GM12878 (cell line): ENCODE measurements at regions not wholly inside any gene's neighbourhood (a gene's known extent, or its start where the extent isn't known, plus 50 kb on each side); places are given as distances from the start of the nearest gene placed in this dataset.

ENCODE experiments used
- ATAC-seq: fragments of 200-7000 bp; cut with Tn5 transposase; 3 replicates; pipeline ENCODE4 v1.9.1; 2020; ENCODE audit warnings: mild to moderate bottlenecking, moderate library complexity
- BruUV-seq: library from RNA; stranded (reverse); fragments of 400-500 nt; replicated peaks from 2 replicates; lab custom pipeline; 2021; lab: Mats Ljungman, UMichigan
- CTCF ChIA-PET: fragments of 300-600 bp; sonication (Branson Sonifier 250); formaldehyde crosslinking; extraction: SDS; loops from one replicate; lab custom pipeline; 2021; ENCODE audit warnings: inconsistent platforms; lab: Yijun Ruan, JAX
- POLR2A ChIA-PET: fragments of 350-600 bp; formaldehyde crosslinking; extraction: SDS; loops from one replicate; lab custom pipeline; 2021; ENCODE audit warnings: inconsistent platforms; lab: Charles Lee
- RAD21 ChIA-PET: fragments of 300-600 bp; sonication (Branson Sonifier 250); formaldehyde crosslinking; loops from one replicate; lab custom pipeline; 2023; ENCODE audit warnings: antibody characterized with exemption; ENCODE audit not compliant: unreplicated experiment; lab: Charles Lee
- SMC1A ChIA-PET: fragments of 300-600 bp; sonication (Branson Sonifier 250); formaldehyde crosslinking; loops from one replicate; lab custom pipeline; 2023; ENCODE audit not compliant: unreplicated experiment, uncharacterized antibody; lab: Charles Lee
- DNase-seq: peaks from one replicate; pipeline ENCODE4 v3.0.0-alpha.2; 2011; ENCODE audit warnings: low read depth, low spot score
- FAIRE-seq: peaks from 3 replicates; lab custom pipeline; 2011; peaks lifted over from hg19 to GRCh38; lab: Jason Lieb, UNC
- H2AFZ ChIP-seq: 2 replicates; pipeline ENCODE4 v1.6.0; 2011; ENCODE audit warnings: low read depth, low read length, control low read depth; ENCODE audit not compliant: control insufficient read depth
- H3K27ac ChIP-seq: 2 replicates; pipeline ENCODE4 v1.5.1; 2011; ENCODE audit warnings: control low read depth; ENCODE audit not compliant: control insufficient read depth, insufficient read depth
- H3K27me3 ChIP-seq, 2 experiments: replicated peaks in 1 of 2; 2 replicates each; pipeline versions ENCODE4 v1.6.0 to v1.6.1; 2011; ENCODE audit warnings: low read length in 1 of 2; ENCODE audit not compliant: control insufficient read depth in 2 of 2, insufficient read depth in 2 of 2
- H3K36me3 ChIP-seq, 2 experiments: 2 replicates each; pipeline ENCODE4 v1.5.1; 2011; ENCODE audit warnings: low read length in 1 of 2; ENCODE audit not compliant: control insufficient read depth in 2 of 2, insufficient read depth in 2 of 2
- H3K4me1 ChIP-seq: 2 replicates; pipeline ENCODE4 v1.6.1; 2011; ENCODE audit warnings: mild to moderate bottlenecking, low read length, moderate library complexity, mixed read lengths; ENCODE audit not compliant: control insufficient read depth, insufficient read depth
- H3K4me2 ChIP-seq: 2 replicates; pipeline ENCODE4 v1.6.0; 2011; ENCODE audit warnings: control low read depth; ENCODE audit not compliant: control insufficient read depth, insufficient read depth
- H3K4me3 ChIP-seq: fragments of 200-600 bp; sonication (generic); 2 replicates; pipeline ENCODE4 v1.5.1; 2016
- H3K79me2 ChIP-seq: 2 replicates; pipeline ENCODE4 v1.6.0; 2011; ENCODE audit warnings: low read length; ENCODE audit not compliant: control insufficient read depth, insufficient read depth
- H3K9ac ChIP-seq: 2 replicates; pipeline ENCODE4 v1.8.0; 2011; ENCODE audit warnings: low read length, control low read depth, mixed read lengths; ENCODE audit not compliant: control insufficient read depth, insufficient read depth
- H3K9me3 ChIP-seq: replicated peaks from 3 replicates; pipeline ENCODE4 v1.5.1; 2011; ENCODE audit warnings: mild to moderate bottlenecking, low read length; ENCODE audit not compliant: control insufficient read depth, insufficient read depth
- H4K20me1 ChIP-seq: 2 replicates; pipeline ENCODE4 v1.6.0; 2011; ENCODE audit not compliant: control insufficient read depth, insufficient read depth
- EED ChIP-seq: sonication (generic); IDR thresholded peaks from 2 replicates; pipeline ENCODE4 v1.6.1; 2016; ENCODE audit warnings: antibody characterized with exemption, low read depth
- IKZF2 ChIP-seq, 2 experiments: fragments of 450-650 bp; IDR thresholded peaks; 2 replicates each; pipeline ENCODE4 v1.6.1; 2017; ENCODE audit warnings: mild to moderate bottlenecking in 2 of 2, moderate library complexity in 2 of 2
- POLR2AphosphoS5 ChIP-seq: IDR thresholded peaks from 2 replicates; pipeline ENCODE4 v1.6.1; 2011; ENCODE audit warnings: mild to moderate bottlenecking, low read length, inconsistent platforms
- POU2F2 ChIP-seq: IDR thresholded peaks from 3 replicates; pipeline ENCODE4 v1.6.1; 2011; ENCODE audit warnings: low read depth, mild to moderate bottlenecking, low read length, borderline replicate concordance
- RAD21 ChIP-seq: IDR thresholded peaks from 2 replicates; pipeline ENCODE4 v1.6.1; 2011; ENCODE audit warnings: mild to moderate bottlenecking, low read depth, low read length, moderate library complexity; ENCODE audit not compliant: insufficient read depth
- RB1 ChIP-seq: fragments of 450-650 bp; formaldehyde crosslinking; IDR thresholded peaks from 2 replicates; pipeline ENCODE4 v1.6.1; 2017; ENCODE audit warnings: mild to moderate bottlenecking, borderline replicate concordance
- TBL1XR1 ChIP-seq: IDR thresholded peaks from 2 replicates; pipeline ENCODE4 v1.6.1; 2012; ENCODE audit warnings: low read depth, low read length, improper control_type of control experiment
- WRNIP1 ChIP-seq: IDR thresholded peaks from 2 replicates; pipeline ENCODE4 v1.6.1; 2011; ENCODE audit warnings: low read depth, low read length, improper control_type of control experiment, borderline replicate concordance
- ZBTB40 ChIP-seq: fragments of 450-650 bp; IDR thresholded peaks from 2 replicates; pipeline ENCODE4 v1.6.1; 2016; ENCODE audit warnings: mild to moderate bottlenecking, moderate library complexity, borderline replicate concordance
- WGBS: methylation state at CpG from one replicate; pipeline ENCODE4 v1.1.6; 2016; ENCODE audit warnings: low lambda C conversion rate; ENCODE audit not compliant: insufficient replicate concordance, insufficient coverage; ENCODE audit errors: missing lambda C conversion rate; 5-methylcytosine and 5-hydroxymethylcytosine counted together
- in situ Hi-C: fragments of 300-500 bp; cut with MboI; formaldehyde crosslinking; loops from 9 replicates; pipeline ENCODE4 v1.14.3; 2018; ENCODE audit warnings: mixed read lengths
- intact Hi-C: fragments of 100-400 bp; cut with micrococcal nuclease; formaldehyde crosslinking; loops from one replicate; pipeline ENCODE4 v1.14.2; 2022; ENCODE audit not compliant: unreplicated experiment

DNA sequence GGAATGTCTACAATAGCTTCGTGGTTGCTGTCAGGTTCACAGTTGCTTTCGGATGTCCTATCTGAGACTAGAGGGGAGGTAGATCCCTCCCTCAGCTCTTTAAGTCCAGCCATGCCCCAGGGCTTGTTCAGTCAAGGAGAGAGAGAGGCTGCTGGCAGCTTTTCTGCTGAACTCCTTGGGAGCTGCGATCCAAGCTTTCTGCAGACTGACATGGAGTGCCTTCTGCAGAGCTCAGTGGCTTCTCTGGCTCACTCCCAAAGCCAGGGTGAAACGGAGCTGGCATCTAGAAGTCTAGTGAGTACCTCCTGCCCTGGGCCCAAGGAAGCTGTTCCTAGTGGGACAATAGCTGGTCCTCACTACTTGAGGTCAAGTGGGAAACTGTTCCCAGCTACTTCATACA lies 62.5 kb downstream of the TMEM17 start:
- ChIA-PET CTCF (interaction anchor here (0.7 to 1.7 kb wide), 9 partner anchors 8 to 524 kb away, joined by 3 to 12 read pairs (median 4); no protein-coding TSS in a partner anchor), POLR2A (no interaction called here), SMC1A (interaction anchor here (0.7 to 2.4 kb wide), 12 partner anchors 11 to 474 kb away, joined by 3 to 8 read pairs (median 3); no protein-coding TSS in a partner anchor), RAD21 (interaction anchor here (0.7 to 1.2 kb wide), 4 partner anchors 15 to 451 kb away, joined by 3 to 6 read pairs (median 3); no protein-coding TSS in a partner anchor)
- intact Hi-C loops, result no loop called here
- in situ Hi-C loops, result no loop called here
- ATAC-seq (no peak), FAIRE-seq (no peak), DNase-seq (no peak)
- H4K20me1 ChIP-seq, result no peaks in the 10 kb centered on the region
- no peak overlapping the region for H3K4me2 ChIP-seq
- no TSS peak for BruUV-seq
- H3K4me3 ChIP-seq, result no peak overlapping the region
- H3K36me3 ChIP-seq, result no peaks in the 10 kb centered on the region
- no peak overlapping the region for H3K9ac ChIP-seq
- TF ChIP-seq EED (no peak), IKZF2 (IDR thresholded peaks at IDR 0.05) (no peak), TBL1XR1 (no peak)
- H2AFZ ChIP-seq, result no peak overlapping the region
- H3K79me2 ChIP-seq, result no peaks in the 10 kb centered on the region
- H3K27me3 ChIP-seq, result no peaks in the 10 kb centered on the region
- H3K27ac ChIP-seq, result no peak overlapping the region
- H3K4me1 ChIP-seq, result peaks cover 13% of the 10 kb centered on the region
- no peaks in the 10 kb centered on the region; the same call in 2 of the 3 replicates for H3K9me3 ChIP-seq
- WGBS, result 63% methylated on average over 4 of the region's 4 CpGs

GRCh38 chr2:62441824-62442223 lies 64.2 kb downstream of the TMEM17 start:
- Histone ChIP-seq H3K36me3 (no peaks in the 10 kb centered on the region), H3K9me3 (no peaks in the 10 kb centered on the region; the same call in 2 of the 3 replicates), H3K27ac (no peak overlapping the region), H4K20me1 (no peaks in the 10 kb centered on the region), H3K79me2 (no peaks in the 10 kb centered on the region), H3K4me2 (no peak overlapping the region), H3K4me3 (no peak overlapping the region), H3K9ac (no peak overlapping the region), H3K27me3 (no peaks in the 10 kb centered on the region), H2AFZ (no peak overlapping the region), H3K4me1 (peaks cover 13% of the 10 kb centered on the region)
- no peak for ATAC-seq
- ChIA-PET CTCF (interaction anchor here (1.2 kb wide), 1 partner anchor 20 kb away, joined by 3 read pairs; no protein-coding TSS in a partner anchor), POLR2A (no interaction called here), RAD21 (no interaction called here), SMC1A (interaction anchor here (0.6 kb wide), 1 partner anchor 1144 kb away, joined by 3 read pairs; no protein-coding TSS in a partner anchor)
- TF ChIP-seq RB1 (no peak), RAD21 (no peak), WRNIP1 (no peak), ZBTB40 (no peak), POU2F2 (no peak), POLR2AphosphoS5 (no peak)
- in situ Hi-C loops (no loop called here), intact Hi-C loops (no loop called here)
- no TSS peak for BruUV-seq
- no peak for FAIRE-seq
- no peak for DNase-seq
- 53% methylated on average over 6 of the region's 6 CpGs for WGBS
